GM12872 (cell line): ENCODE measurements at regions not wholly inside any gene's neighbourhood (a gene's known extent, or its start where the extent isn't known, plus 50 kb on each side); places are given as distances from the start of the nearest gene placed in this dataset.

Experiments
- CTCF ChIP-seq: IDR thresholded peaks from 3 replicates; pipeline ENCODE4 v1.5.1; 2011; ENCODE audit warnings: low read depth, mild to moderate bottlenecking, low read length, moderate library complexity; ENCODE audit not compliant: insufficient read depth

DNA sequence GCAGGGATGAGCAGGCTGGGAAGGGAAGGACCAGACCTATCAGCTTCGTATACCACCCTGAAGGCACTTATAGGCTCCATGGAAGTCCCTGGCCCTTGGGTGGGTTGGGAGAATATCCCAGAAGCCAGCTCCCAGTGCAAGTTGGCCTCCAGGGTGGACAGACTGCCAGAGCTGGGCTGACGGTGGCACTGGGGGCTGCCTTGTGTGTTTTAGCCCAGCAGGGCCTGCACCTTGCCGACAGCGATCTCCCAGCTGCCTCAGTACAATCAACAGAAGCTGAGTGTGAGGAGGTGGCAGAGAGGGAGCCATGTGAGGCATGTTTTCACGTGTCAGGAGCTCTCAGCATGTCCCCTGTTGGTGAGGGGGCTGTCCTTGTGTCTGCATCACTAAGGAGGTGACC lies 159.5 kb downstream of the VEGFA start:
- no peak for TF ChIP-seq CTCF

GRCh38 chr6:43927532-43928210 lies 157.7 kb downstream of the VEGFA start:
- no peak for TF ChIP-seq CTCF

DNA sequence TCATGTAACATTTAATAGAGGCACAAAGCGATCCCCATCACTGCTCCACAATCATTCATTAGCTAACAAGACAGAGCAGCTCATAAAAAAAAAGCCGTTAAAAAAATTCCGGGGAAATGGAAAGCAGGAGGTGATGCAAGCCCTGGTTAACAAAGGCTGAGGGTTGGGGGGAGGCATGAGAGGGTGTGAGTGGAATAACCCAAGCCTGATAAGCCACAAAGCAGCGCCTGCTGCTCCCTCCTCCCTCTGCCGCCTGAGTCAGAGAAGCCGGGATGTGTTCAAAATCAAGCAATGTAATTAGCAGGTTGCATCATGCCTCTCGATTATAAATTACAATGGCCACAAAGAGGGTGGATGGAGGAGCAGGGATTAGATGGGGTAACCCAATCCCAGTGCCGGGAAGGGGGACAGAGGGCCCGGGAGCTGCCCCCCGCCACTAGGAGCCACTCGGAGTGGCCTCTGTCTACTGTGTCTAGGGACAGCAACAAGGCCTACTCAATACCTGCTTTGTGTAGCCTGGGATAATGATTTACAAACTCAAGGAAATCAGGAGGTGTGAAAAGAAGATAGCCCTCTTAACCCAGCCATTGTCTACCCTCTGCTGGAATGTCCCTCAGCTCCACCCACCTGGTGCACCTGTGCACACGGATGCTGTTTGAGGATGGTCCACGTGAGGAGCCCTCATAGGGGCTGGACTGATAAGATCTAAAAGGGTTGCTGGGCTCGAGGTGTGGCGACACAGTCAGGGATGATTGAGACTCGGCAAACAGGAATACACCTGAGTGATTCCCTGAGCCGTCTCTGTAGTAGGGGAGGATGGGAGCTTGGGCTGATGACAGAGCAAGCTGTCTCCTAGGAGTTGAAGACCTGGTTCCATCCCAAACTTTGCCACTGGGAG lies 156.9 kb downstream of the VEGFA start:
- no peak for TF ChIP-seq CTCF

DNA sequence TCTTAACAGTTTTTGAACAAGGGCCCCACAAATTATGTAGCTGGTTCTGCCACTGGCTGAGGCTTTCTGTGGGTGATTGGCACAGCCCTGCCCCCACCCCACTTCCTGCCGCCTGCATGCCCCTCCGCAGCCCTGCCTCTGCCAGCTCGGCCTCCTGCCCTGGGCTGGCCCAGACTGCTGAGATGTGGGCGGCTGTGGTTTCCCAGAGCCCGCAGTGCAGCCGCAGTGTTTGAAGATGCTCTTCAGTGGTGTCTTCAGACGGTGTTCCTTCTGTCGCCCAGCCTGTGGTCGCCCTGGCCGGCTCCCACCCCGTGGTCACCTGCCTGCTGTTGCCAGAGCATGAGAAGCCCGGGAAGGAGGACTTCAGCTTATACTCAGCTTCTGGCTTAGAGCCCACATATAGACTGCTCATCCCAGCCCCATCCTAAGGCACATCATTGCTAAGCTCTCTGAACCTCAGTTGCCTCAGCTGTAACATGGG lies 154.3 kb downstream of the VEGFA start:
- TF ChIP-seq CTCF: no peak

- TF ChIP-seq CTCF: no peak
Measured at GRCh38 chr6:43923376-43924221, 153.6 kb downstream of the VEGFA start.

GRCh38 chr6:43922426-43923375 lies 152.7 kb downstream of the VEGFA start:
- TF ChIP-seq CTCF: no peak
